ENCODE measurements at regions not wholly inside any gene's neighbourhood (a gene's known extent, or its start where the extent isn't known, plus 50 kb on each side); places are given as distances from the start of the nearest gene placed in this dataset.

- TF ChIP-seq CTCF (IDR thresholded peaks at IDR 0.05; ENCODE audit: insufficient read depth, low read length): no peak
- TF ChIP-seq, protein P1, sequence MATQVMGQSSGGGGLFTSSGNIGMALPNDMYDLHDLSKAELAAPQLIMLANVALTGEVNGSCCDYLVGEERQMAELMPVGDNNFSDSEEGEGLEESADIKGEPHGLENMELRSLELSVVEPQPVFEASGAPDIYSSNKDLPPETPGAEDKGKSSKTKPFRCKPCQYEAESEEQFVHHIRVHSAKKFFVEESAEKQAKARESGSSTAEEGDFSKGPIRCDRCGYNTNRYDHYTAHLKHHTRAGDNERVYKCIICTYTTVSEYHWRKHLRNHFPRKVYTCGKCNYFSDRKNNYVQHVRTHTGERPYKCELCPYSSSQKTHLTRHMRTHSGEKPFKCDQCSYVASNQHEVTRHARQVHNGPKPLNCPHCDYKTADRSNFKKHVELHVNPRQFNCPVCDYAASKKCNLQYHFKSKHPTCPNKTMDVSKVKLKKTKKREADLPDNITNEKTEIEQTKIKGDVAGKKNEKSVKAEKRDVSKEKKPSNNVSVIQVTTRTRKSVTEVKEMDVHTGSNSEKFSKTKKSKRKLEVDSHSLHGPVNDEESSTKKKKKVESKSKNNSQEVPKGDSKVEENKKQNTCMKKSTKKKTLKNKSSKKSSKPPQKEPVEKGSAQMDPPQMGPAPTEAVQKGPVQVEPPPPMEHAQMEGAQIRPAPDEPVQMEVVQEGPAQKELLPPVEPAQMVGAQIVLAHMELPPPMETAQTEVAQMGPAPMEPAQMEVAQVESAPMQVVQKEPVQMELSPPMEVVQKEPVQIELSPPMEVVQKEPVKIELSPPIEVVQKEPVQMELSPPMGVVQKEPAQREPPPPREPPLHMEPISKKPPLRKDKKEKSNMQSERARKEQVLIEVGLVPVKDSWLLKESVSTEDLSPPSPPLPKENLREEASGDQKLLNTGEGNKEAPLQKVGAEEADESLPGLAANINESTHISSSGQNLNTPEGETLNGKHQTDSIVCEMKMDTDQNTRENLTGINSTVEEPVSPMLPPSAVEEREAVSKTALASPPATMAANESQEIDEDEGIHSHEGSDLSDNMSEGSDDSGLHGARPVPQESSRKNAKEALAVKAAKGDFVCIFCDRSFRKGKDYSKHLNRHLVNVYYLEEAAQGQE (IDR thresholded peaks at IDR 0.05; ENCODE audit: insufficient replicate concordance, low read depth): no peak
- no peak for TF ChIP-seq SPI1 (IDR thresholded peaks at IDR 0.05; ENCODE audit: borderline replicate concordance, low read depth)
- no peak for TF ChIP-seq POLR2AphosphoS5 (IDR thresholded peaks at IDR 0.05; ENCODE audit: low read depth)
These were observed 1326.3 kb upstream of the CDH6 start for GRCh38 chr5:29867155-29867554.

Data from HL-60 (cell line).